GM19452 (cell line): ENCODE measurements at regions not wholly inside any gene's neighbourhood (a gene's known extent, or its start where the extent isn't known, plus 50 kb on each side); places are given as distances from the start of the nearest gene placed in this dataset.

Source experiments
- ATAC-seq: cut with Tn5 transposase; IDR thresholded peaks from one replicate; pipeline ENCODE4 v1.9.1; 2021; ENCODE audit not compliant: unreplicated experiment

DNA sequence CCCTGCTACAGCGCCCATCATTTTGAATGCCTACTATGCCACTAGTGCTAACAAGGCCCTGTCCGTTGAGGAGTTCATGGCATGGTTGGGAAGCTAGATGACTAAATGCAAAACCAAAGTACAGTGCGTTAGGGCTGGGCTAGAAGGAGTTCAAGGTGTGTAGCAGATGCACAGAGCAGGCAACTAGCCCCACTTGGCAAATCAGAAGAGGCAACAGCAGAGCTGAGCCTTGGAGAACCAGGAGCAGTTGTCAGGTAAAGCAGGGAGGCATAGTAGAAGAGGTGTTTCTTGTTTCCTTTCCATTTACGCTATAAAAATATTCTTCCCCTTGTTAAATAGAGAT is 146.6 kb upstream of the CPEB2 start:
- peak; percentile 4 for ATAC-seq

DNA sequence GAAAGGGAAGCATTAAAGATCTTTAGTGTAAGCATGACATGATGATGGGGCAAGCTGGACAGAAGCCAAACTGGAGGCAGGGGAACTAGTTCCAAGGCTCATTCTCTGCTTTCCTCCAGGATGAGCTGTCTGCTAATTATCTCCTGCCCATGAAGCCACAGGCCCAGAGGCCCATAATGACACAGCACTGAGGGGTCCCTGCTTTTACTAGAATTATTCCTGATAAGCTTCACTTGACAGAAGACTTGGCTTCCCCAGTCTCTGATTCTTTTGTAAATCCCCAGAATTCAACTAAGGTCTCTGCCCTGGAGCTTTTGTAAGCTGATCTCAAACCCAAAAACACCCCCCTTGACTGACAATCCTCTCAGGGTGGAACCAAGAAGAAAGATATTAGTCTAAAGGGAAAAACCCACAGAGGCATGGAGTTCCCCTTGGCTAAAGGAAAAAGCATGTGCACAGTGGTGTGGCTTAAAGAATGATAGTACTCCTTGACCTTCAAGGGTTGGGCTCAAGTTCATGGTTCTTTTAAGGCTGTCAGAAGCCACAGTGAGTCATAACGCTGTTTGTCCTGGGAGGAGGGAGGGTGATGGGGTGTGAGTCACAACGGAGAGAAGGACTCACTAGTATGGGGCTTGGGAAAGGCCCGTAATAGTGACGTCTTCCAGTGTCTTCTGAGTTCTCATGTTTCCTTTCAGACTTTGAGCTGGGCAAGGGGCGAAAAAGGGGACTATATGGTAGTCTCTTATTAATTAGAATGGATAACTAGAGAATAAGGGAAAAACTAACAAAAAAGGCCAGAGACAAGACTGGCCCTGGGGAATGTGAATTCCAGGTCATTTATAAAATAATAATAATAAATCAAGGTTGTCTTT is 146.0 kb upstream of the CPEB2 start:
- peak; percentile 97 for ATAC-seq

DNA sequence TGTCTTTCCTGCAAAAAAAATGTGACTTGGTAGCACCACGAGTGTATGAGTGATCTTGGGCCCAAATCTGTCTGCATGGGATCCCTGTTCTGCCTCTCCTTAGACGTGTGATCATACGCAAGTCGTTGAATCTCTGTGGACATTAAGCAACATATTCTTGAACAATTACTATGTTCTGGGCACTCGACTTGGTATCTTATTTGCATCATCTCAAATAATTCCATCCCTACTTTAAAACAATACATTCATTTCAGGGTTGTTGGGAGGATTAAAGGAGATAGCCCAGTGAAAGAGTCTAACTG is 145.4 kb upstream of the CPEB2 start:
- no peak for ATAC-seq

DNA sequence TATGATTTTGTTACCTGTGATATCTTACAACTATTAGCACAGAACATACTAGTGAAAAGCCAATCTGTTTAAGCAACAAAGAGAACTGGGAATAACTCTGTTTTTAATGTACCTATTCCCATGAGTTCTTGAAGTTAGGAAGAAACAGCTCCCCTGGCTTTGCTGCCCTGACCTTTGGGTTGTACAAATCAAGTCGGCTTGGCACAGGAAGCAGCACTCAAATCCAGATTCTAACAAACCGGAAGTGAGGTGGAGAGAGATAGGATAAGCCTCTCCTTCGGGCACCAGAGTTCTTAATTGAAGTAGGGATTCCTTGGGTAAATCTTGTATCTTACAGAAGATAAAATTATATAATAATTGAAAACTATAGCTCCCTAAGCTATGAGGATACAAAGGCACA is 144.8 kb upstream of the CPEB2 start:
- ATAC-seq: no peak

DNA sequence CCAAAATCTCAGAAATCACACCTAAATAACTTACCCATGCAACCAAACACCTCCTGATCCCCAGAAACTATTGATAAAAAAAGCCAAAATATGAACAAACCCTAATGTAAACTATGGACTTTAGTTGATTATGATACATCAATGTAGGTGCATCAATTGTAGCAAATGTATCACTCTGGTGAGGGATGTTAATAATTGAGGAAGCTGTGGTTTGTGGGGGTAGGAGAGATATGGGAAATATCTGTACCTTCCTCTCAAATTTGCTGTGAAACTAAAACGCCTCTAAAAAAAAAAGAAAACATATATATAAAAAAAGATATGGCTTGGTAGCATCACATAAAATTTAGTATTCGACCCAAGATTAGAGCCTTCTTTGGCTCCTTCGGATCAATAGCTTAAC is 144.3 kb upstream of the CPEB2 start:
- ATAC-seq: no peak

DNA sequence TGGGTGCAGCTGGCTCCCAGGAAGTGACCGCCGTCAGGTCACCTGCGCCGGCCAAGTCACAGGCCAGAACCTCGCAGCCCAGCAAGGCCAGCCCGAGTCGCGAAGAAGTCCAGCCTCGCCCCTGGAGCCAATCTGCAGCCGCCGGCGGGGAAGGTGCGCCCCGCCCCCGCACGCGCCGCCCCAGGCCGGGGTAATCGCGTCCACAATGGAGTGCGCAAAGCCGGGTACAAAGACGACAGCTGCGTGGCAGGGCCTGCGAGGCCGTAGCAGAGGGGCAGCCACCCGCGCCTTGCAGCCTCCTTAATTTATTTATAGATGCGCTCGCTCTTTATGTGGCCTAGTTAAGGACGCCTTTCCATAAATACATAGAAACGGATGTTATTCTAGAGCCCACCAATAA is 139.4 kb upstream of the CPEB2 start:
- ATAC-seq: no peak

DNA sequence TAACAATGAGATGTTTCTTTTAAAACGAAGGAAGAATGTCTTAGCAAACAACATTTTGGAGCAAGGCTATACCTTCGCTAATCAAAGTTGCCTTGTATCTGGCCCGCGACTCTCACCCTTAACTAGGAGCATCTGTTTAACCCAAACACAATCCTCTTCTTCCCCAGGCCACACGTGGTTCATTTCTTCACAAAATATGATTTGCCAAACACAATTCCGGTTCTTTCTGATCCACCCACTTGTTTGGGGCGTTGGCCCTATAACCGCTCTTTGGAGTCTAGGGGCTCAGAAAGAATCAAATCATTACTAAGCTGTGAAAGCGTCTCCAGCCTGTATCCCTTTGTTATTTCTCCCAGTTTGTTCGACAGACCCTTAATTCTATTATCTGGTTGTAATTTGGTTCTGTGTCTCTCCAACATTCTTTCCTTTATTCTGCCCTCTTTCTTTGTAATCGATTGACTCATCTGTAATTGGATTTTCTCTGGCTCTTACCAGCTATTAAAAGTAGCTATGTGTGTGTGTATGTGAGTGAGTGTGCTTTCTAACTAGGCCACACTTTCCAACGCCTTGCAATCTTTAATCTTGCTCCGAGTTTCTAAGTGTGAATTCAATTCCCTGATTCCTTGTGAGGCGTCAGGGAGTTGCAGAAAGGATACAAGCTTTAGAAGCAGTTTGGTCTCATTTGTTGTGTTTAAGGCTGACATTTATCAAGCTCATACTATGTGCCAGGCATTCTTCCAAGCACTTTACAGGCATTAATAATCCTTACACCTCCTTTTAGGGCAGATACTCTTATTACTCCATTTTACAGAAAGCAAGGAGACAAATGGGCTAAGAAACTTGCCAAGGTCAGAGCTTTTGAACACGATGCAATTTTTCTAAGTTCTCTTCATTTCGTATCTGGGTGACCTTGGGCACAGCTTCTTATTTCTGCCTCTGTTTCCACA is 138.6 kb upstream of the CPEB2 start:
- no peak for ATAC-seq

DNA sequence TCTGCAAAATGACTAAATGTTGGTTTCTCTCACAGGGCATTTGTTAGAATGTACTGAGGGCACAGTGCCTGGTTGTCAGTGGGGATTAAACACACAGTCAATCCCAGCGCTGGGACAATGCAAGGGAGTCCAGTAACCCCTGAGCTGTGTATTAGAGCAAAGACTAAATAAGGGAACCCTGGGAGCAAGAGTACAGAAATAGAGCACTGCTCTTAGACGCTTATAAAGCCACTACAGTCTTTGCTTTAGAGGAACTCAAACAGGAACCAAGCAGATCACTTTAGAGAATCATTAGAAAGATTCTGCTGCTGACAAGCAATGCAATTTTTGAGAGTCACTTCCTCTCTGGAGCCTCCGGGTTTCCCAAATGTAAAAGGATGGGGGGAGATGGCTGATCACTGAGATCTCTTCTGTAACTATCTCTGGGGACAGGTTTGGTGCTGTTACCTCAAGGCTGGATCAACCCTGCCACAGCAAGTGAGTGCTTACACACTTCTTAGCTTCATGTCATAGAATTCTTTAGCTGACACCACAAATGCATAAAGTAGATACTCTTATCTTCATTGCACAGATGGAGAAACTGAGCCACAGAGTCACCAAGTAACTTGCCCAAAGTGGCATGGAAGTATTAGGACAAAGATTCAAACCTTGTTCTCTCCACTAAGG is 137.8 kb upstream of the CPEB2 start:
- ATAC-seq: no peak

DNA sequence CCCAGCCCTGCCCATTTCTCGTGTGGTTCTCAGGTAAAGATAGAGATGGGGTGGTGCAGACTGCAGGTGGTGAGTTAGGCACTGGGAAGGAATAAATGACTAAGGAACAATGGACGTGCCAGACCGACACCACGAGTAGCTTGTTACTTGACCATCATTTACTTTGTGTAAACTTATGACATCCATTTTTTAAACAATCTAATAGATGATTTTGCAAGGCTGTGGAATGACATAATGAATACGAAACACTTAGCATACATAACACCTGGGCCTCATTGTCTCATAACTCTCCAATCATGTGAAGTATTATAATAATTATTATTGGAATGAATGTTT is 137.3 kb upstream of the CPEB2 start:
- ATAC-seq: no peak

DNA sequence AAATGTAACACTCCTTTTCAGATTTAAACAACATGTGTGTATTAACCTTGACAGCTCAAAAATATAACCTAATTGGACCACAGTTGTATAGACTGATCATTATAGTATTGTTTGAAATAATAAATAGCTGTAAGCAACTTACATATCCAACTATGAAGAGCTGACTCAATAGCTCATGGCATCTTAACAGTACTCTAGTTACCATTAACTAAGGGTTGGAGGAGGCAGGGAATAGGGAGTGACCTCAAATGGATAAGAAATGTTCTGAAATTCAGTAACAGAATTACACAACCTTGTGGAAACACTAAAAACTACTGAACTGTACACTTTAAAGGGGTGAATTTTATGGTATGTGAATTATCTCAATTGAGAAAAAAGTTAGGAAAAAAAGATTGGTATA is 136.5 kb upstream of the CPEB2 start:
- no peak for ATAC-seq

DNA sequence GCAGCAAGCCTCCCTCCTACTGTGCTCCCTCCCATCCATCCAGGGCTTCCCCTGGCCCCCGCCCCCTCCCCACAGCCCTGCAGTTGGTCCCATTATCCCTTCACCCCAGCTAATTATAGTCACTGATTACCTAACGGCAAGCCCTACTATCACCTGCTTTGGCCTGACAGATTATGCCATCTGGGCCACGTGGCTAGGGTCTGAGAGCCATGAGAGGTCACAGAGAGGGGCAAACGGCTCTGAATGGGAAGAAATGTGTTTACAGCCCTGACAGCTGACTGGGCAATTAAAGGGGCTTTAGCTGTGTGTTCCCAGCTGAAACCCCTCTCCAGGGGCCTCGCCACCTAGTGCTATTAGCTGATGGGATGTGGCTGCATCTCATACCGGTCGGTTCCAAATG is 134.4 kb upstream of the CPEB2 start:
- no peak for ATAC-seq

DNA sequence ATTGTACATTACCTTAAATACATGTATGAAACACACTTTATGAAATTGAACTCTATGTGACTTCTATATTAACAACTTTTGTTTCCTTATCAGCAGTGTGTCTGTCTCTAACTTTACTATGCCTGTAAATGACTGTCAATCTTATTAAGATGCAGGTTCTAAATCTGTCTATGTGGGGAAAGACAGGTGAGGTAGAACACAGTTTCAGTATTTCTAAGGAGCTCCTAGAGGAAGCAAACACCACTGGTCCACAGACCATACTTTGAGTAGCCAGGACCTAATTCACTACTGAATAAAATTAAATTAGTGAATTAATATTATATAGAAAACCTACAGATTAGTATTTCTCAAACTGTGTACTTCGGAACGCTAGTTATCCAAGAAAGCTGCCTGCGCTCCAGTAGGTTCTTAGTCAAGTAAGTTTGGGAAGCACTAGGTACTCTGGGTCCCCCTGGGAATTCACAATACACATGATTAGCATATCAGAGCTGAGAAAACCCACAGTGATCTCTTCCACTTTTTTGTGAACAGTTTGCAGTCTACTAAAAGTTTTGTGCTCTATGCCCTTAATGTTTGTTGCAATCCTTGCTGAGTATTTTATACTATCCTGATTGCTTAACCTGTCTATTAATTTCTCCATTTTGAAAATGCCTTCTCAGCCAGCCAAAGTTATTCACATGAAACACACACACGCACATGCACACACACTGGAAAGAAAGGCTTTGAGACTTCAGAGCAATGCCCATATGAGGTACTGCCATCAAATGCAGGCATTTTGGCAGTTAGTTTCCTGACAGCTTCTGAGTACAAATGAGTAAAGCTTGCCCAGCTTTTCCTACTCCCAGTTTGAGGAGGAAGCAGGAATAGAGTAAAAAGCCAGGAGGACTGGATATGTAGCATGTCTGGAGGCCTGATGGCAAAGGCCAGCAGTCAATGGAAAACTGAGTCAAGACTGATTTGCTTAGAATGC is 133.6 kb upstream of the CPEB2 start:
- ATAC-seq: no peak

DNA sequence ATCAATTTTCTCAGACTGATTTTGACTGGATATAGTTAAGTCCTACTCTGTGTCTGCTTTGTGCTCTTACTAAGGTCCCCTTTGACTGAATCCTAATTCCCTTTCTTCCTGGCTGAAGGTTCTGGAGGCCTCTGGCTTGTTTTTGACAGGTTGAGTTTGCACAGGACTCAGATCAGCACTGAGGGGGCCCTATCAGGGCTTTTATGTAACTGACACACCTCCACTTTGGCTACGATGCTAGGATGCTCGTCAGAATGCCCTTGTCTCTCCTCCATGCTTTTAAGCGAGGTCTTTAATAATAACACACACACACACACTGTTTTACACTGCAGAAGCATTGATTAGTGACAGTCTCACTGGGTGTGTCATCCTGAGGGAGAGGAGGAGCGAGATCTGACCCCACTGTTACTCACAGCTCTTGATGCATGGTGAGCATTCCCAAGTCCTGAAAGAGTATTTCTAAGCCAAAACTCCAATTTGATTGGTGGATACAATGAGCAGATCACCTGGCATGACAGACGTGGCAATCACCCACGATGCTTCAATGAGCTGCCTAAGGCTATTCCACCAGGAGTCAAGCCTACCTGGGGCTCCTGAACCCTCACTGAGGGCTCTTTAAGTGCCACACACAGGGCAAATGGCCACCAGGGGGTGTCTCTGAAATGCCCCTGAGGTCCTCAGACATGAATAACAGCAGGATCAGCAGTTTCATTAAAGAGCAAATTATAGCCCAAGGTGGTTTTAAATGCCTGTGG is 130.4 kb upstream of the CPEB2 start:
- ATAC-seq: no peak

DNA sequence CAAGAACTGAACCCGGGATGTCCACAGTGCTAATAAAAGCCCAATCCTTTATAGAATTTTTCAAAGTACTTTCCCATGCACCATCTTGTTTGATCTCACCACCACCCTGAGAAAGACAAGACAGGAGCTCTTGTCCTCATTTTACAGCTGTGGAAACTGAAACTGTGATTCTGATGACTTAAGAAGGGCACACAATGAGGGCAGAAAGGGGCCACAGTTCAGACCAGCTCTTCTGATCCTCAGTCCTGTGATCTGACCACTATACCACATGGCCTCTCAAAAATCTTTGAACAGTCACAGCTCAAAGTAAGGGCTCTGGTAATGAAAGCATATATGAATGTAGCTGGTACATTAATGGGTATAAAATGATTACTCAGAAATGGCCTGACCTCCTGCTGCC is 127.3 kb upstream of the CPEB2 start:
- ATAC-seq: peak; percentile 65

DNA sequence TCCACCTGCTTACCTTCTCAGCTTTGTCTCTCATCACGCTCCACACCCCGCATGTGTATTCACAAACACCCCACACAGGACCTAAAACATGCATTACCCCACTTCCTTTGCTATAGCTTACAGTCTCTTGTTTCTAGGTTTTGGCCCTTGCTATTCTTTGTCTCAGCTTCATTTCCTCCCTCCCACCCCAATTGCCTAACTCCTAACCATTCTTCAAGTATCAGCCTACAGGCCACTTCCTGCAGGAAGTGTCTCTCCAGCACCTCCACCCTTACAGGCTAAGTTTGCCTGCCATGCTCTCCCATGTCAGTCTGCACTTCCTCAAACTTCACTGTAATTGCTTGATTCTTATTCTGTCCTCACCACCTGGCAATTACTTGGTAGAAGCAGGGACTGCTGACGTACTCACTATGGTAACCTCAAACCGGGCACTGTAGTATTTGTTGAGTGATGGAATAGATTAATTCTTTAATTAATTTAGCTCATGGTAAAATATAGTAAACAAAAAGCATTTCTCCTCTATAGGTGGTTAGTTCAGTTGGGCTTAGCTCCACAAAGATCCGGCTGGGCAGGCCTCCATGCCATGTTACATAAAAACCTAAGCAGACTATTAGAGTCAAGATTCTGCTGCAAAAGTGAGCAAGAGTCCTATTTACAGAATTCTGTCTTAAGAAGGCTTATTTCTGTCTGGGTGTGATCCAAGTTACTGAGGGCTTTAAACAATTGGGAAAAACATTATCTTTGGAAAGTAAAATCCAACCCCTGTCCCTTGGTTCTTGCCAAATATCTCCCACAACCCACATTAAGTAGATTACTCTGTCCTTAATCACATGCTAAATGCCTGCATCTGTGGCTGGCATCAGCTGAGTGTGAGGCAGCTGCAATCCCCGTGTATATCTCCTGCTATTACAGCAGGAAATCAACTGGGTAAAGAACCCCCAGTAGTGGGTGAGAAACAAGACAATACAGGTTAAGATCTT is 124.7 kb upstream of the CPEB2 start:
- peak; percentile 51 for ATAC-seq

DNA sequence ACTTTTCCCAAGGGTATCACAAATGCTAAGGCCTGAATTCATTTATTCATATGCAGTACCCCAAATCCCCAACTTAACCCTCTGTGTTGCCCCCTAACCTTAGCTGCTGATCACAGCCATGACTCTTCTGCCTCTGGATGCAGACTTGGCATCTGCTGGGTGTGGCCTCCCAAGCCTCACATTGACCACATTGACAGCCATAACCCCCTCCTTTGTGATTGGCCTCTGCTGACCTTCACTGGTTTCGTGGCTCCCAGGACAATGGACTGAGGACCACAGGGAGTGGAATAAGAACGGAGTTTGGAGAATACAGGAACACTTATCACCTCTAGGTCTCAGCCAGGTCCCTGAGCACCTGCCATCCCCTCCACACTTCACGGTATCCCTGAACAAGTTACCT is 123.6 kb upstream of the CPEB2 start:
- ATAC-seq: no peak

DNA sequence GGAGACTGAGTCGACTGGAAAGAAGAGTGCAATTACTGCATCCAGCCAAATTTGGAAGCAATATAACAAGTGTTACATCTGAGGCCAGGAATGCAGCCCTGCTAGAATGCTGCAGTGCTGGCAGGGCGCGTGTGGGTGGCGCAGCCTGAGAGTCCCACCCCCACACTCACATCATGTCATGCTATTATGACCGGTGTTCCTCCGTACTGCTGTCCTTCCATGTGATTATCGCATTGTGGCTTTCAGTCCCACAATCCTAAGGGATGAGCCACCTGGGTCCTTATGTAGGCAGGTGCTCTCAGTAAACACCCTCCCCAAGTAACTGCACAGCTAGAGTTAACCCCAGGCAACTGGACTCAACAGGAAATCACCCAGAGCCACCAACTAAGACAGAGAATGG is 122.6 kb upstream of the CPEB2 start:
- ATAC-seq: no peak

DNA sequence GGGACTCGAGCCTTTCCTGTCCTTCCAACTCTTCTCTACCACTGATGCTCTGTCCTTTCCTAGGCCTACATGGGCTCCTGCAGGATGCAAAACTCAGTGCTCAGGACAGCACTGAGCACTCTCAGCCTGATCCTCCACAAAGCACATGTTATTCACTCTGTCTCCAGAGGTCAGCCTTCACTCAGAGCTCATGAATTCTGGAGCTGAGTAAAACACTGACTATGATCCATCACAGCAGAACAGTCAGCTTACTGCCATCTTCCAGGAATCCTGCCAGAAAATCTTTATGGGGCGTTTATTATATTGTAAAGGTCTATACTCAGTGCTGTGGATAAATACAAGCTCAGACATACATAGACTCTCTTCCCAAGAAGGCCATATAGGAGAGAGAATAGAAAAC is 121.5 kb upstream of the CPEB2 start:
- no peak for ATAC-seq

DNA sequence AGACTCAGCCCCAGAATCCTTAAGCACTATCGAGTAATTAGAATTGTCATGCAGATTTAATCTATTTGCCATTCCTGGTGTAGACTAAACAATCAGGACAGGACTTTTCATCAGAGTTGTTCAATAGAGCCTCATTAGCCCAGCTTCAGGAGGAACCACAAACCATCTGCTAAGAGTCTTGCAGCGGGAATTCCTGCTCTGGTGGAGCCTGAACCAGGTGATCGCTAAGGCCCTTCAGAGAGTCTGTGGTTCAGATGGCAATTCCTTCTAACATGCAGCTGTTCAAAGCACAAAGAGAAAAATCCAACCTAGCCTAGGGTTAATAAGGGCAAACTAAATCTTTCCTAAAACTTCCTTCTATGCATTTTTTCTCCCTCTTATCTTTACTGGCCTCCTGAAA is 119.1 kb upstream of the CPEB2 start:
- no peak for ATAC-seq
